ENCODE measurements at regions not wholly inside any gene's neighbourhood (a gene's known extent, or its start where the extent isn't known, plus 50 kb on each side); places are given as distances from the start of the nearest gene placed in this dataset.

- no peak for TF ChIP-seq POLR2A (IDR thresholded peaks at IDR 0.05)
- no peak for TF ChIP-seq CTCF (IDR thresholded peaks at IDR 0.05)
Observed at GRCh38 chr2:31698722-31699121, 118.0 kb upstream of the SRD5A2 start.

All from transverse colon (tissue), 3 donors.